AG20443 (cell line): ENCODE measurements at regions not wholly inside any gene's neighbourhood (a gene's known extent, or its start where the extent isn't known, plus 50 kb on each side); places are given as distances from the start of the nearest gene placed in this dataset.
A peak's percentile ranks its signal among the peaks of the same experiment; 100 is the strongest.

Source experiments
- DNase-seq: peaks from one replicate; pipeline ENCODE4 v3.0.0; 2012; ENCODE audit warnings: low spot score, mixed read lengths

GRCh38 chr2:219901155-219901554 lies 273.7 kb downstream of the SLC4A3 start:
- DNase-seq: no peak

- no peak for DNase-seq
These were observed 275.6 kb downstream of the SLC4A3 start for GRCh38 chr2:219902891-219903552.

- DNase-seq: no peak
These were observed 278.2 kb downstream of the SLC4A3 start for GRCh38 chr2:219905640-219906039.

- DNase-seq: no peak
These were observed 278.9 kb downstream of the SLC4A3 start for GRCh38 chr2:219906114-219907010.

- DNase-seq: no peak
These were observed 279.6 kb downstream of the SLC4A3 start for GRCh38 chr2:219907011-219907365.

GRCh38 chr2:219908538-219908937 lies 281.1 kb downstream of the SLC4A3 start:
- no peak for DNase-seq

- DNase-seq: no peak
These were observed 284.1 kb downstream of the SLC4A3 start for GRCh38 chr2:219911541-219911940.

- DNase-seq: peak; percentile 87
These were observed 285.1 kb downstream of the SLC4A3 start for GRCh38 chr2:219912491-219912921.

- no peak for DNase-seq
These were observed 287.1 kb downstream of the SLC4A3 start for GRCh38 chr2:219914577-219914976.

GRCh38 chr2:219916281-219916680 lies 288.9 kb downstream of the SLC4A3 start:
- DNase-seq: no peak

GRCh38 chr2:219916726-219917440 lies 289.5 kb downstream of the SLC4A3 start:
- no peak for DNase-seq

GRCh38 chr2:219918254-219918653 lies 290.8 kb downstream of the SLC4A3 start:
- no peak for DNase-seq

GRCh38 chr2:219918944-219919343 lies 291.5 kb downstream of the SLC4A3 start:
- DNase-seq: no peak

- DNase-seq: no peak
These were observed 292.1 kb downstream of the SLC4A3 start for GRCh38 chr2:219919506-219919905.

GRCh38 chr2:219929835-219930234 lies 302.4 kb downstream of the SLC4A3 start:
- no peak for DNase-seq

GRCh38 chr2:219939647-219940046 lies 312.2 kb downstream of the SLC4A3 start:
- no peak for DNase-seq

- DNase-seq: no peak
These were observed 317.4 kb downstream of the SLC4A3 start for GRCh38 chr2:219944866-219945265.

GRCh38 chr2:219946021-219946420 lies 318.6 kb downstream of the SLC4A3 start:
- DNase-seq: no peak

GRCh38 chr2:219946529-219946928 lies 319.1 kb downstream of the SLC4A3 start:
- DNase-seq: no peak

GRCh38 chr2:219947575-219947974 lies 320.1 kb downstream of the SLC4A3 start:
- DNase-seq: peak; percentile 58

- DNase-seq: no peak
These were observed 321.6 kb downstream of the SLC4A3 start for GRCh38 chr2:219949053-219949452.

- no peak for DNase-seq
These were observed 323.7 kb downstream of the SLC4A3 start for GRCh38 chr2:219951099-219951498.

GRCh38 chr2:219954331-219954730 lies 326.9 kb downstream of the SLC4A3 start:
- no peak for DNase-seq
